ENCODE measurements at regions not wholly inside any gene's neighbourhood (a gene's known extent, or its start where the extent isn't known, plus 50 kb on each side); places are given as distances from the start of the nearest gene placed in this dataset.

DNA sequence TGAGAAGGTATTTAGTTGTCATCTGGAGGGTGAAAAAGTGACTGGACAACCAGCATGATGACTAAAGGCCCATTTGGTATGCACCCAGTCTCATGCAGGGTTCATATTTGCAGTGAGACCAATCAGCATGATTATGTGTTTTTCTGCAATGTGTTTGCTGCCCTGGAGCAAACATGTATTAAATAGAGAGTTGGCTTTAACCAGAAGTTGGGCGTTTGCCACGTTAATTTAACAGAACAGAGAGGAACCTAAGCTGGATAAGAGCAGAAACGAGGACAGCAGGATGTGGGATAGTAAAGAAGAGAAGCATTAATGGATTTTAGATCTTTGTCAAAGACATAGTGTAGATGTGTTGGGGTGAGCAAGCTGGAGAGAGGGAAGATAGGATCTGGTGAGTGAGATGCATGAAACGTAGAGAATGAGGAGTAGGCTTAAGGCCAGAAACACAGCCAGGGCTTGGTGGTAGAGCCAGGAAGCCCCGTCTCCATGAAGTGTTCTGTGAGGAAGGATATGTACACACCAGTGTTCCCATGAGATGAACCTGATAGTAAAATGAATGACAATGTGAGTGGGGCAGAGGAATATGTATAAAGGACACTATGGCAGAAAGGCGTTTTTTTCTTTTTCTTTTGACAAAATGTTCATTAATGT lies 164.0 kb upstream of the PDGFD start:
- Histone ChIP-seq H3K27me3 (ENCODE audit: insufficient read depth, low read length, poor library complexity, severe bottlenecking) (no peaks in the 10 kb centered on the region), H3K9me3 (ENCODE audit: insufficient read depth, low read depth, low read length) (no peaks in the 10 kb centered on the region), H3K9me2 (replicated peaks; ENCODE audit: low read depth, low read length) (no peaks in the 10 kb centered on the region), H2AFZ (ENCODE audit: low read length) (no peak overlapping the region), H4K20me1 (ENCODE audit: insufficient read depth, low read length, poor library complexity, severe bottlenecking) (no peaks in the 10 kb centered on the region), H3K4me1 (ENCODE audit: insufficient read depth, low read length, poor library complexity, severe bottlenecking) (no peaks in the 10 kb centered on the region), H3F3A (ENCODE audit: low read depth) (no peaks in the 10 kb centered on the region), H3K4me2 (ENCODE audit: low read depth, low read length, poor library complexity, severe bottlenecking) (no peak overlapping the region), H3K79me2 (ENCODE audit: insufficient read depth, low read length) (no peaks in the 10 kb centered on the region), H3K4me3 (ENCODE audit: low read length, poor library complexity, severe bottlenecking) (no peak overlapping the region), H3K36me3 (ENCODE audit: insufficient read depth, low read length) (no peaks in the 10 kb centered on the region), H3K9ac (ENCODE audit: low read depth, low read length, poor library complexity, severe bottlenecking) (no peak overlapping the region)
- no peak for TF ChIP-seq EZH2phosphoT487 (IDR thresholded peaks at IDR 0.05; ENCODE audit: borderline replicate concordance)
- TF ChIP-seq, protein P1, sequence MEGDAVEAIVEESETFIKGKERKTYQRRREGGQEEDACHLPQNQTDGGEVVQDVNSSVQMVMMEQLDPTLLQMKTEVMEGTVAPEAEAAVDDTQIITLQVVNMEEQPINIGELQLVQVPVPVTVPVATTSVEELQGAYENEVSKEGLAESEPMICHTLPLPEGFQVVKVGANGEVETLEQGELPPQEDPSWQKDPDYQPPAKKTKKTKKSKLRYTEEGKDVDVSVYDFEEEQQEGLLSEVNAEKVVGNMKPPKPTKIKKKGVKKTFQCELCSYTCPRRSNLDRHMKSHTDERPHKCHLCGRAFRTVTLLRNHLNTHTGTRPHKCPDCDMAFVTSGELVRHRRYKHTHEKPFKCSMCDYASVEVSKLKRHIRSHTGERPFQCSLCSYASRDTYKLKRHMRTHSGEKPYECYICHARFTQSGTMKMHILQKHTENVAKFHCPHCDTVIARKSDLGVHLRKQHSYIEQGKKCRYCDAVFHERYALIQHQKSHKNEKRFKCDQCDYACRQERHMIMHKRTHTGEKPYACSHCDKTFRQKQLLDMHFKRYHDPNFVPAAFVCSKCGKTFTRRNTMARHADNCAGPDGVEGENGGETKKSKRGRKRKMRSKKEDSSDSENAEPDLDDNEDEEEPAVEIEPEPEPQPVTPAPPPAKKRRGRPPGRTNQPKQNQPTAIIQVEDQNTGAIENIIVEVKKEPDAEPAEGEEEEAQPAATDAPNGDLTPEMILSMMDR (conservative IDR thresholded peaks at IDR 0.05; ENCODE audit: low read length): no peak

DNA sequence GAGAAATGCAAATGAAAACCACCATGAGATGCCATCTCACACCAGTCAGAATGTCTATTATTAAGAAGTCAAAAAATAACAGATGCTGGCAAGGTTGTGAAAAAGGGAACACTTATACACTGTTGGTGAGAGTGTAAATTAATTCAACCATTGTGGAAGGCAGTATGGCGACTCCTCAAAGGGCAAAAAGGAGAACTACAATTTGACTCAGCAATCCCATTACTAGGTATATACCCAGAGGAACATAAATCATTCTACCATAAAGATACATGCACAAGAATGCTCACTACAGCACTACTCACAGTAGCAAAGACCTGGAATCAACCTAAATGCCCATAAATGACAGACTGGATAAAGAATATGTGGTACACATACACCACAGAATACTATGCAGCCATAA lies 161.1 kb upstream of the PDGFD start:
- Histone ChIP-seq H3K4me2 (ENCODE audit: low read depth, low read length, poor library complexity, severe bottlenecking) (no peak overlapping the region), H3K9me3 (ENCODE audit: insufficient read depth, low read depth, low read length) (no peaks in the 10 kb centered on the region), H4K20me1 (ENCODE audit: insufficient read depth, low read length, poor library complexity, severe bottlenecking) (no peaks in the 10 kb centered on the region), H3K4me1 (ENCODE audit: insufficient read depth, low read length, poor library complexity, severe bottlenecking) (no peaks in the 10 kb centered on the region), H3K27me3 (ENCODE audit: insufficient read depth, low read length, poor library complexity, severe bottlenecking) (no peaks in the 10 kb centered on the region), H2AFZ (ENCODE audit: low read length) (no peak overlapping the region), H3K79me2 (ENCODE audit: insufficient read depth, low read length) (no peaks in the 10 kb centered on the region), H3K9ac (ENCODE audit: low read depth, low read length, poor library complexity, severe bottlenecking) (no peak overlapping the region), H3K9me2 (replicated peaks; ENCODE audit: low read depth, low read length) (no peaks in the 10 kb centered on the region), H3K36me3 (ENCODE audit: insufficient read depth, low read length) (no peaks in the 10 kb centered on the region), H3K4me3 (ENCODE audit: low read length, poor library complexity, severe bottlenecking) (no peak overlapping the region), H3F3A (ENCODE audit: low read depth) (no peaks in the 10 kb centered on the region)
- TF ChIP-seq, protein P1 (conservative IDR thresholded peaks at IDR 0.05; ENCODE audit: low read length): no peak
- no peak for TF ChIP-seq EZH2phosphoT487 (IDR thresholded peaks at IDR 0.05; ENCODE audit: borderline replicate concordance)

DNA sequence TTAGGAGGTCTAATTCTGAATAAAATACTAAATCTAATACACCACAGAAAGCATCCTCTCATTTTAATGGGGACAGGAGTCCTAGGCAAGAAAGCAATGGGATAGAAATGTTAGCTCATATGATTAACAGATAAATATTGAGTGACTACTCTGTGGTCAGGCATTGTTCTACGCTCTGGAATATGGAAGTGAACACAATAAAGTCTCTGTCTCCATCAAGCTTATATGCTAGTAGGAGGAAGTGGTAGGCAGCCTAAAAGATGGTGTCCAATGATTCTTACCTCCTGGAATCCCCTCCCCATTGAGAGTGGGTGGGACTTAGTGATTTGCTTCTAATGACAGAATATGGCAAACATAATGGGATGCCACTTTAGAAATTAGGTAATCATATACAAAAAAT lies 160.3 kb upstream of the PDGFD start:
- H2AFZ ChIP-seq (ENCODE audit: low read length): no peak overlapping the region
- no peaks in the 10 kb centered on the region for H3K4me1 ChIP-seq (ENCODE audit: insufficient read depth, low read length, poor library complexity, severe bottlenecking)
- no peak overlapping the region for H3K4me3 ChIP-seq (ENCODE audit: low read length, poor library complexity, severe bottlenecking)
- H3K9me2 ChIP-seq (replicated peaks; ENCODE audit: low read depth, low read length): no peaks in the 10 kb centered on the region
- TF ChIP-seq, protein P1 (conservative IDR thresholded peaks at IDR 0.05; ENCODE audit: low read length): no peak
- no peak for TF ChIP-seq EZH2phosphoT487 (IDR thresholded peaks at IDR 0.05; ENCODE audit: borderline replicate concordance)
- H3K36me3 ChIP-seq (ENCODE audit: insufficient read depth, low read length): no peaks in the 10 kb centered on the region
- no peaks in the 10 kb centered on the region for H4K20me1 ChIP-seq (ENCODE audit: insufficient read depth, low read length, poor library complexity, severe bottlenecking)
- no peaks in the 10 kb centered on the region for H3F3A ChIP-seq (ENCODE audit: low read depth)
- no peaks in the 10 kb centered on the region for H3K27me3 ChIP-seq (ENCODE audit: insufficient read depth, low read length, poor library complexity, severe bottlenecking)
- H3K9ac ChIP-seq (ENCODE audit: low read depth, low read length, poor library complexity, severe bottlenecking): no peak overlapping the region
- H3K9me3 ChIP-seq (ENCODE audit: insufficient read depth, low read depth, low read length): no peaks in the 10 kb centered on the region
- H3K4me2 ChIP-seq (ENCODE audit: low read depth, low read length, poor library complexity, severe bottlenecking): no peak overlapping the region
- no peaks in the 10 kb centered on the region for H3K79me2 ChIP-seq (ENCODE audit: insufficient read depth, low read length)

Measured in Loucy (cell line).